Tibial nerve (tissue), 4 donors: ENCODE measurements at regions not wholly inside any gene's neighbourhood (a gene's known extent, or its start where the extent isn't known, plus 50 kb on each side); places are given as distances from the start of the nearest gene placed in this dataset.

Experiments
- DNase-seq, 2 donors: peaks; one replicate each; pipeline ENCODE4 v3.0.0-alpha.2; 2019; ENCODE audit warnings: low spot score in 2 of 2
- H3K27ac ChIP-seq, 4 donors: fragments of 200-600 bp; sonication (generic) in 3 of 4; one replicate each; pipeline ENCODE4 v1.5.1; 2017 to 2019; ENCODE audit warnings: mild to moderate bottlenecking in 1 of 4
- H3K27me3 ChIP-seq, 2 donors: fragments of 200-600 bp; sonication (generic) in 1 of 2; one replicate each; pipeline versions ENCODE4 v1.5.1 to v1.6.0; 2017 to 2019
- H3K36me3 ChIP-seq, 3 donors: fragments of 200-600 bp; sonication (generic); one replicate each; pipeline ENCODE4 v1.5.1; 2018 to 2019
- H3K4me1 ChIP-seq, 4 donors: fragments of 200-600 bp; sonication (generic) in 3 of 4; one replicate each; pipeline ENCODE4 v1.5.1; 2017 to 2019
- H3K4me3 ChIP-seq, 4 donors: fragments of 200-600 bp; sonication (generic) in 3 of 4; one replicate each; pipeline ENCODE4 v1.5.1; 2017 to 2019; ENCODE audit warnings: mild to moderate bottlenecking in 1 of 4, moderate library complexity in 1 of 4
- H3K9me3 ChIP-seq, 4 donors: fragments of 200-600 bp; sonication (generic) in 3 of 4; one replicate each; pipeline ENCODE4 v1.5.1; 2017 to 2019
- CTCF ChIP-seq, 5 experiments: fragments of 200-600 bp in 3 of 5; fragments of 450-650 bp in 2 of 5; sonication (generic) in 3 of 5; IDR thresholded peaks; one replicate each; pipeline ENCODE4 v1.5.1; 2016 to 2019; ENCODE audit warnings: antibody characterized with exemption in 5 of 5, mild to moderate bottlenecking in 3 of 5, moderate library complexity in 2 of 5
- EP300 ChIP-seq, 2 donors: sonication (generic); formaldehyde crosslinking; IDR thresholded peaks; one replicate each; pipeline ENCODE4 v1.6.1; 2017; ENCODE audit warnings: antibody characterized with exemption in 2 of 2, mild to moderate bottlenecking in 1 of 2
- POLR2A ChIP-seq, 2 donors: fragments of 450-650 bp; IDR thresholded peaks; one replicate each; pipeline ENCODE4 v1.6.1; 2017; ENCODE audit warnings: antibody characterized with exemption in 2 of 2, mild to moderate bottlenecking in 2 of 2, moderate library complexity in 2 of 2
- WGBS, 2 donors: methylation state at CpG; one replicate each; pipeline ENCODE4 v1.1.5; 2018; 5-methylcytosine and 5-hydroxymethylcytosine counted together

DNA sequence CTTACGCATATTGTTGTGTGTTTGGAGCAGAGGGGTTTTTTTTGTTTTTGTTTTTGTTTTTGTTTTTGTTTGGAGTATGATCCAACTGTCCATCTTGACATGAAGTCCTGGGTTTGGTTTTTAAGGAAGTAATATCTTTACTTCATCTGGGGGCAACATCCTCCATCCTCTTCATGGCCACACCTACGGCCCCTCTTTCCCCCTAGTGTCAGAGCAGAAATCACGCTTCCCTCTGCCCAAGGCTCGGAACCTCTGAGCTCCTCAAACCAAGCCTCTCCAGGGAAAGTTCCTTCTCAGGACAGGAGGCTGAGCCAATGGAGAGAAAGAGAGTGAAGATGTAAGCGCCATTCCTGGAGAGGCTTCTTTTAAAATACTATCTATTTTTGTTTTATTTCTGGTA lies 58.6 kb upstream of the PDX1 start:
- no peak for DNase-seq
- Histone ChIP-seq H3K27ac (no peak overlapping the region), H3K27me3 (peaks cover 0 to 31% of the 10 kb centered on the region in 2 donors), H3K36me3 (no peaks in the 10 kb centered on the region), H3K4me1 (no peaks in the 10 kb centered on the region), H3K4me3 (no peak overlapping the region), H3K9me3 (no peaks in the 10 kb centered on the region)
- TF ChIP-seq POLR2A (IDR thresholded peaks at IDR 0.05) (no peak), EP300 (IDR thresholded peaks at IDR 0.05) (no peak), CTCF (IDR thresholded peaks at IDR 0.05) (no peak)
- 42 to 61% methylated on average over 5 of the region's 5 CpGs for WGBS, 2 donors

DNA sequence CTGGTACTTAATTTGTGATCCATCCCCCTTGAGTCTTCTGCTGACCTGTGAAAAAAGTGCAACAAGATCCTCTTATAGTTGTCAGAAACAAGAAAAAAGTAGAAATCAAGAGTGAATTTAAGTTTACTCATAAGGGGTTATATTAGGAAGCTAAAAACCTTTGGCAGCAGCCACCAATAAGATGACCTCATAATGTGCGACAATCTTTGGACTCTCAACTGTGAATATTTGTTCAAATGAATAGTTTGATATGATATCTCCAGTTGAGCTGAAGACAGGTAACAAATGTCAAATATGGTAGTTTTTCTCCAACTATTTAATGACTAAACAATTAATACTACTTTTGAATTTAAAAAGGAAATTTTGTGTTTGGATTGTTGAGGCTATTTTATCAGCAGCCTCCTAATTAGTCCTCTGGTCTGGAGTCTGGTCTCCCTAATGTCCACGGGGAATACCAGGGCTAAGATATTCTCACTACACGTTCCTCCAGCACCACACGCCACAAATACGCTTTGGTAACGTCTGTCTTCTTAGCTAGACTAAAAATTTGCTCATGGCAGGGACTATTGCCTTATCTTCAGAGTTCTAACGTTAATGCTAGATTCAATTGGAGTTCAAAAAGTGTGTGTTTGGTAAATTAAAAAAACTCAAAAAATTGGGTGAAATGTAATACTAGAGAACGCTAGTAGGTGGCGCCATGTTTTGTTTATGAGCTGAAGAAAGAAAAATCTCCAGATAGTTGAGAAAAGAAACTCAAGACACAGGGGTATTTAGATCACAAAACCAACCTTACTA lies 51.0 kb upstream of the PDX1 start:
- Histone ChIP-seq H3K4me3 (no peak overlapping the region), H3K4me1 (no peaks in the 10 kb centered on the region), H3K27ac (no peak overlapping the region), H3K36me3 (no peaks in the 10 kb centered on the region), H3K27me3 (peaks cover 0 to 22% of the 10 kb centered on the region in 2 donors), H3K9me3 (no peaks in the 10 kb centered on the region)
- no peak for DNase-seq
- TF ChIP-seq POLR2A (IDR thresholded peaks at IDR 0.05) (no peak), CTCF (IDR thresholded peaks at IDR 0.05) (peak in 2 of 5 experiments; percentile 27 to 43), EP300 (IDR thresholded peaks at IDR 0.05) (no peak)
- WGBS, 2 donors = 29% methylated on average over 9 of the region's 9 CpGs

- no peak overlapping the region for H3K4me3 ChIP-seq
- H3K9me3 ChIP-seq = no peaks in the 10 kb centered on the region
- DNase-seq = no peak
- TF ChIP-seq POLR2A (IDR thresholded peaks at IDR 0.05) (no peak), EP300 (IDR thresholded peaks at IDR 0.05) (no peak), CTCF (IDR thresholded peaks at IDR 0.05) (no peak)
- peaks cover 0 to 19% of the 10 kb centered on the region in 2 donors for H3K27me3 ChIP-seq
- H3K4me1 ChIP-seq = no peaks in the 10 kb centered on the region
- no peak overlapping the region for H3K27ac ChIP-seq
- H3K36me3 ChIP-seq = no peaks in the 10 kb centered on the region
- 47 to 52% methylated on average over 6 of the region's 6 CpGs for WGBS, 2 donors
These were observed 50.2 kb upstream of the PDX1 start for GRCh38 chr13:27869436-27870095.
